ENCODE measurements at regions not wholly inside any gene's neighbourhood (a gene's known extent, or its start where the extent isn't known, plus 50 kb on each side); places are given as distances from the start of the nearest gene placed in this dataset.
A peak's percentile ranks its signal among the peaks of the same experiment; 100 is the strongest.

- Histone ChIP-seq H2AFZ (ENCODE audit: low read length) (peak overlapping the region; percentile 83), H4K20me1 (ENCODE audit: control insufficient read depth, extremely low read depth, insufficient read depth, low read length) (no peaks in the 10 kb centered on the region), H3K4me1 (ENCODE audit: control insufficient read depth, extremely low read depth, insufficient read depth, low read length) (no peaks in the 10 kb centered on the region), H3K79me2 (ENCODE audit: control insufficient read depth, insufficient read depth, low read length) (no peaks in the 10 kb centered on the region), H3K36me3 (ENCODE audit: control insufficient read depth, insufficient read depth, low read length) (no peaks in the 10 kb centered on the region), H3K4me2 (ENCODE audit: extremely low read depth, insufficient read depth, low read length) (peak overlapping the region; percentile 94), H3K4me3 (replicated peaks in 1 of 4; ENCODE audit: control extremely low read depth in 1 of 4, insufficient read depth in 1 of 4, low read depth in 3 of 4, low read length in 4 of 4) (peak overlapping the region in 2 of 4 experiments; percentile 48 to 61), H3K27ac (ENCODE audit: insufficient read depth, low read length) (no peak overlapping the region), H3K9ac (ENCODE audit: insufficient read depth, low read length) (no peak overlapping the region), H3K9me3 (ENCODE audit: control insufficient read depth, insufficient read depth, low read depth, low read length) (no peaks in the 10 kb centered on the region), H3K27me3 (ENCODE audit: control insufficient read depth, insufficient read depth, low read length) (no peaks in the 10 kb centered on the region)
- TF ChIP-seq EZH2 (IDR thresholded peaks at IDR 0.05; ENCODE audit: low read length, missing control alignments) (no peak), CTCF (conservative IDR thresholded peaks at IDR 0.05 in 1 of 2, IDR thresholded peaks at IDR 0.05 in 1 of 2; ENCODE audit: low read depth in 1 of 2, low read length in 2 of 2) (no peak)
- no peak for DNase-seq (ENCODE audit: low read depth in 2 of 2)
Measured at GRCh38 chr11:116194156-116194904, 578.5 kb downstream of the BUD13 start.

- Histone ChIP-seq H3K4me2 (ENCODE audit: extremely low read depth, insufficient read depth, low read length) (peak overlapping the region; percentile 94), H3K9ac (ENCODE audit: insufficient read depth, low read length) (no peak overlapping the region), H3K4me1 (ENCODE audit: control insufficient read depth, extremely low read depth, insufficient read depth, low read length) (no peaks in the 10 kb centered on the region), H3K9me3 (ENCODE audit: control insufficient read depth, insufficient read depth, low read depth, low read length) (no peaks in the 10 kb centered on the region), H3K79me2 (ENCODE audit: control insufficient read depth, insufficient read depth, low read length) (no peaks in the 10 kb centered on the region), H3K27me3 (ENCODE audit: control insufficient read depth, insufficient read depth, low read length) (no peaks in the 10 kb centered on the region), H3K4me3 (replicated peaks in 1 of 4; ENCODE audit: control extremely low read depth in 1 of 4, insufficient read depth in 1 of 4, low read depth in 3 of 4, low read length in 4 of 4) (peak overlapping the region; percentile 36 to 61 (median 46)), H3K36me3 (ENCODE audit: control insufficient read depth, insufficient read depth, low read length) (no peaks in the 10 kb centered on the region), H3K27ac (ENCODE audit: insufficient read depth, low read length) (no peak overlapping the region), H2AFZ (ENCODE audit: low read length) (peak overlapping the region; percentile 83), H4K20me1 (ENCODE audit: control insufficient read depth, extremely low read depth, insufficient read depth, low read length) (no peaks in the 10 kb centered on the region)
- DNase-seq (ENCODE audit: low read depth in 2 of 2): peak; percentile 53 to 88
- peak in 1 of 2 donors; percentile 29 for TF ChIP-seq CTCF (conservative IDR thresholded peaks at IDR 0.05 in 1 of 2, IDR thresholded peaks at IDR 0.05 in 1 of 2; ENCODE audit: low read depth in 1 of 2, low read length in 2 of 2)
- TF ChIP-seq EZH2 (IDR thresholded peaks at IDR 0.05; ENCODE audit: low read length, missing control alignments): no peak
Measured at GRCh38 chr11:116193321-116194131, 579.3 kb downstream of the BUD13 start.

GRCh38 chr11:116192509-116193210 is 580.1 kb downstream of the BUD13 start:
- Histone ChIP-seq H3K9ac (ENCODE audit: insufficient read depth, low read length) (no peak overlapping the region), H3K27ac (ENCODE audit: insufficient read depth, low read length) (no peak overlapping the region)
- TF ChIP-seq EZH2 (IDR thresholded peaks at IDR 0.05; ENCODE audit: low read length, missing control alignments) (no peak), CTCF (conservative IDR thresholded peaks at IDR 0.05 in 1 of 2, IDR thresholded peaks at IDR 0.05 in 1 of 2; ENCODE audit: low read depth in 1 of 2, low read length in 2 of 2) (no peak)

More at GRCh38 chr11:116192509-116193210, 580.1 kb downstream of the BUD13 start:
- Histone ChIP-seq H2AFZ (ENCODE audit: low read length) (no peak overlapping the region), H3K4me2 (ENCODE audit: extremely low read depth, insufficient read depth, low read length) (peak overlapping the region; percentile 94), H3K9me3 (ENCODE audit: control insufficient read depth, insufficient read depth, low read depth, low read length) (no peaks in the 10 kb centered on the region), H3K27me3 (ENCODE audit: control insufficient read depth, insufficient read depth, low read length) (no peaks in the 10 kb centered on the region), H3K36me3 (ENCODE audit: control insufficient read depth, insufficient read depth, low read length) (no peaks in the 10 kb centered on the region), H4K20me1 (ENCODE audit: control insufficient read depth, extremely low read depth, insufficient read depth, low read length) (no peaks in the 10 kb centered on the region), H3K79me2 (ENCODE audit: control insufficient read depth, insufficient read depth, low read length) (no peaks in the 10 kb centered on the region), H3K4me3 (replicated peaks in 1 of 4; ENCODE audit: control extremely low read depth in 1 of 4, insufficient read depth in 1 of 4, low read depth in 3 of 4, low read length in 4 of 4) (peak overlapping the region in 1 of 4 experiments; percentile 48), H3K4me1 (ENCODE audit: control insufficient read depth, extremely low read depth, insufficient read depth, low read length) (no peaks in the 10 kb centered on the region)
- peak in 1 of 2 donors; percentile 8 for DNase-seq (ENCODE audit: low read depth in 2 of 2)
